ENCODE measurements at regions not wholly inside any gene's neighbourhood (a gene's known extent, or its start where the extent isn't known, plus 50 kb on each side); places are given as distances from the start of the nearest gene placed in this dataset.

DNA sequence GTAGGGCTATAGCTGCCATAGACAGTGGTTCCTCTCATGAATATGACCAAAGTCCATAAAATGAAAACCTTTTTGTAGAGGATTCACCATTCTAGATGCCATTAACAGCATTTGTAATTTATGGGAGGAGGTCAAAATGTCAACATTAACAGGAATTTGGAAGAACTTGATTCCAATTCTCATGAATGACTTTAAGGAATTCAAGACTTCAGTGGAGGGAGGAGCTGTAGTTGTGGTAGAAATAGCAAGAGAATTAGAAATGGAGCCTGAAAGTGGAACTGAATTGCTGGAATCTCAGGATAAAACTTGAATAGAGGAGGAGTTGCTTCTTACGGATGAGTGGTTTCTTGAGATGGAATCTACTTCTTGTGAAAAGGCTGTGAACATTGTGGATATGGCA is 65.4 kb upstream of the ESRRG start:
- no peak for DNase-seq (ENCODE audit: low spot score in 2 of 2)
- WGBS, 2 donors, result 89 to 95% methylated on average over 1 of the region's 1 CpG
- intact Hi-C loops (cut with DNase I; ENCODE audit: low total_unique reads), result no loop called here
- no peak overlapping the region for H3K4me3 ChIP-seq (ENCODE audit: low read depth, poor library complexity, severe bottlenecking)
- TF ChIP-seq, protein P1, sequence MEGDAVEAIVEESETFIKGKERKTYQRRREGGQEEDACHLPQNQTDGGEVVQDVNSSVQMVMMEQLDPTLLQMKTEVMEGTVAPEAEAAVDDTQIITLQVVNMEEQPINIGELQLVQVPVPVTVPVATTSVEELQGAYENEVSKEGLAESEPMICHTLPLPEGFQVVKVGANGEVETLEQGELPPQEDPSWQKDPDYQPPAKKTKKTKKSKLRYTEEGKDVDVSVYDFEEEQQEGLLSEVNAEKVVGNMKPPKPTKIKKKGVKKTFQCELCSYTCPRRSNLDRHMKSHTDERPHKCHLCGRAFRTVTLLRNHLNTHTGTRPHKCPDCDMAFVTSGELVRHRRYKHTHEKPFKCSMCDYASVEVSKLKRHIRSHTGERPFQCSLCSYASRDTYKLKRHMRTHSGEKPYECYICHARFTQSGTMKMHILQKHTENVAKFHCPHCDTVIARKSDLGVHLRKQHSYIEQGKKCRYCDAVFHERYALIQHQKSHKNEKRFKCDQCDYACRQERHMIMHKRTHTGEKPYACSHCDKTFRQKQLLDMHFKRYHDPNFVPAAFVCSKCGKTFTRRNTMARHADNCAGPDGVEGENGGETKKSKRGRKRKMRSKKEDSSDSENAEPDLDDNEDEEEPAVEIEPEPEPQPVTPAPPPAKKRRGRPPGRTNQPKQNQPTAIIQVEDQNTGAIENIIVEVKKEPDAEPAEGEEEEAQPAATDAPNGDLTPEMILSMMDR (IDR thresholded peaks at IDR 0.05), result no peak
- no peak for TF ChIP-seq POLR2A (IDR thresholded peaks at IDR 0.05)

DNA sequence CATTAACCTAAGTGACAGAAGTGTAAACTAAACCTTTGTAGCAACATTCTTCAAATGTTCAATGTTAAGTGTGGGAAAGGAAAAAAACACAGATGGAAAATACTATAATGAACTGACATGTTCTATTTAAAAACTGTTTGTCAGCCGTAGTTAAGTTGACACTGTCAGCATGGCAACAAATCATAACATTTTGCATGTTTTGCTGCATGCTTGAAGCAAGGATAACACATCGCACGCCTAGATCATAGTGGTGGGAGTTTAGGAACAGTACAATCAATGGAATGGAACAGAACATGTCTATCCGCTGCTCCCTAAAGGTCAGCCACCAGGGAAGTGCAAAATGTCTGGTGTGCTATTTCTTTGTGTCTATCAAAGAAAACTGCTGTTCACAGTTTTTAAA is 62.5 kb upstream of the ESRRG start:
- intact Hi-C loops (cut with DNase I; ENCODE audit: low total_unique reads), result no loop called here
- WGBS, 2 donors, result 39 to 42% methylated on average over 4 of the region's 4 CpGs
- TF ChIP-seq, protein P1 (IDR thresholded peaks at IDR 0.05), result no peak
- TF ChIP-seq POLR2A (IDR thresholded peaks at IDR 0.05), result no peak
- DNase-seq (ENCODE audit: low spot score in 2 of 2), result no peak
- no peak overlapping the region for H3K4me3 ChIP-seq (ENCODE audit: low read depth, poor library complexity, severe bottlenecking)

- DNase-seq (ENCODE audit: low spot score in 2 of 2), result no peak
- WGBS, 2 donors, result 67 to 70% methylated on average over 3 of the region's 3 CpGs
- TF ChIP-seq, protein P1 (IDR thresholded peaks at IDR 0.05), result no peak
- TF ChIP-seq POLR2A (IDR thresholded peaks at IDR 0.05), result no peak
- H3K4me3 ChIP-seq (ENCODE audit: low read depth, poor library complexity, severe bottlenecking), result no peak overlapping the region
- intact Hi-C loops (cut with DNase I; ENCODE audit: low total_unique reads), result no loop called here
These were observed 62.0 kb upstream of the ESRRG start for GRCh38 chr1:216785221-216785620.

GRCh38 chr1:216779686-216780085 is 56.5 kb upstream of the ESRRG start:
- no peak for DNase-seq (ENCODE audit: low spot score in 2 of 2)
- intact Hi-C loops (cut with DNase I; ENCODE audit: low total_unique reads), result no loop called here
- TF ChIP-seq, protein P1 (IDR thresholded peaks at IDR 0.05), result no peak
- no peak for TF ChIP-seq POLR2A (IDR thresholded peaks at IDR 0.05)
- H3K4me3 ChIP-seq (ENCODE audit: low read depth, poor library complexity, severe bottlenecking), result no peak overlapping the region

DNA sequence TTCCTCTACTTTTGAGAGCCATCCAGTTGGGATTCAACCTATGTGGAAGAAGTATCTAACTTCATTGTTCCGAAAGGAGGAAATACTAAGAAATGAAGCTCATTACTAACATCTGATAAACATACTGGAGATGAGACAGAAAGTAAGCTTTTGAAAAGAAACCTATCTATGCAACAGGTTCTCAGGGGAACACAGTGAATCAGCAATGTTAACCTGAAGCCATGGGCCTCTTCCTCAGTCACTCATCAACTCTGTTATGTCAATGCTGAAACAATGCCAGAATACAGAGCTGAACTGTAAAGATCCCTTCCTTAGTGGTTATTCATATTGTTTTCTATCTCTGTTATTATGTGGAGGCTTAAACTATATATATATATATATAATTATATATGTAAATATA is 55.5 kb upstream of the ESRRG start:
- 28 to 93% methylated on average over 1 of the region's 1 CpG for WGBS, 2 donors
- intact Hi-C loops (cut with DNase I; ENCODE audit: low total_unique reads), result no loop called here
- no peak overlapping the region for H3K4me3 ChIP-seq (ENCODE audit: low read depth, poor library complexity, severe bottlenecking)
- TF ChIP-seq, protein P1 (IDR thresholded peaks at IDR 0.05), result no peak
- TF ChIP-seq POLR2A (IDR thresholded peaks at IDR 0.05), result no peak
- no peak for DNase-seq (ENCODE audit: low spot score in 2 of 2)

- 72 to 77% methylated on average over 5 of the region's 5 CpGs for WGBS, 2 donors
- DNase-seq (ENCODE audit: low spot score in 2 of 2), result no peak
- intact Hi-C loops (cut with DNase I; ENCODE audit: low total_unique reads), result no loop called here
- no peak overlapping the region for H3K4me3 ChIP-seq (ENCODE audit: low read depth, poor library complexity, severe bottlenecking)
- TF ChIP-seq, protein P1 (IDR thresholded peaks at IDR 0.05), result no peak
- no peak for TF ChIP-seq POLR2A (IDR thresholded peaks at IDR 0.05)
These were observed 53.9 kb upstream of the ESRRG start for GRCh38 chr1:216777148-216777547.
